ENCODE measurements at regions not wholly inside any gene's neighbourhood (a gene's known extent, or its start where the extent isn't known, plus 50 kb on each side); places are given as distances from the start of the nearest gene placed in this dataset.

DNA sequence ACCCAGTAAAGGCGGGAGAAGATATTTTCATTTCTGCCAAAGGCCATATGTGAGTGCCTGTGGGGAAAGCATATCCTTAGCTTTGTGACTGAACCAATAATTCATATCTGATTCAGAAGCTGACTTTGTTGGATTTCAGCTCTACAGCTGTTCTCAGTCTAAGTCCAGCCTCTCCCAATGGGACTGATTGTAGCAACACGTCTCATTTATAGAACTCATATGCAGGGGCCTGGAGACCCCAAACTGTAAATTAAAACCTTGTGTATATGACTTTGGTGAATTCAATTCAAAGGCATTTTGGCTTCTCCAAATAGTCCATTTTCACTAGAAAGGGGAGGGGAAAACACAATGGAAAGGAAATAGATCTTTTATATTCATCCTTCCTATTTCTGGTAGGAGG, 250.4 kb upstream of the SORL1-AS1 start:
- no peak overlapping the region for H3K4me2 ChIP-seq (ENCODE audit: insufficient read depth, insufficient read length, low read length)
- no peaks in the 10 kb centered on the region; the same call in 1 of the 2 replicates for H3K27me3 ChIP-seq (ENCODE audit: insufficient read depth, low read length)
- H3K4me1 ChIP-seq (ENCODE audit: insufficient read depth, low read length): no peaks in the 10 kb centered on the region
- no peaks in the 10 kb centered on the region for H3K79me2 ChIP-seq (ENCODE audit: insufficient read depth, low read length)
- H2BK12ac ChIP-seq (ENCODE audit: insufficient read length, low read depth, low read length): no peak overlapping the region
- H2BK5ac ChIP-seq (ENCODE audit: insufficient read length, low read length): no peak overlapping the region
- Mint-ChIP-seq H3K9me3 (no peaks in the 10 kb centered on the region), H3K27ac (no peak overlapping the region), H3K4me3 (no peak overlapping the region), H3K4me1 (peaks cover 16 to 17% of the 10 kb centered on the region in 2 experiments), H3K36me3 (ENCODE audit: insufficient read depth in 1 of 3, low read depth in 3 of 3) (no peaks in the 10 kb centered on the region), H3K27me3 (ENCODE audit: low read depth) (peaks cover 5% of the 10 kb centered on the region; the same call in 1 of the 2 replicates)
- H3K23me2 ChIP-seq (ENCODE audit: insufficient read length, low read depth, low read length, poor library complexity, severe bottlenecking): no peaks in the 10 kb centered on the region
- H3K56ac ChIP-seq (ENCODE audit: insufficient read length, low read depth, low read length): no peak overlapping the region
- no peaks in the 10 kb centered on the region for H3K9me3 ChIP-seq (ENCODE audit: control insufficient read depth, low read depth, low read length)
- no peak overlapping the region for H3K4ac ChIP-seq (ENCODE audit: low read depth, low read length)
- no peak overlapping the region for H2BK120ac ChIP-seq (ENCODE audit: low read depth, low read length, poor library complexity, severe bottlenecking)
- no CpG with 5 or more reads among the region's 2 CpGs for WGBS (ENCODE audit: extremely low coverage, insufficient read length, low lambda C conversion rate)
- no peak overlapping the region for H2BK15ac ChIP-seq (ENCODE audit: low read depth, low read length)
- no peaks in the 10 kb centered on the region for H3K79me1 ChIP-seq (ENCODE audit: insufficient read depth, low read depth, low read length, poor library complexity, severe bottlenecking)
- no peak for TF ChIP-seq CTCF (conservative IDR thresholded peaks at IDR 0.05)
- no peak overlapping the region for H3K27ac ChIP-seq (ENCODE audit: insufficient read length, low read depth, low read length)
- no peak overlapping the region for H3K14ac ChIP-seq (ENCODE audit: insufficient read depth, low read length)
- H3K9ac ChIP-seq (ENCODE audit: extremely low read depth, insufficient read length, low read length): no peak overlapping the region
- H4K20me1 ChIP-seq (ENCODE audit: control insufficient read depth, insufficient read depth, insufficient read length): no peaks in the 10 kb centered on the region
- no peak overlapping the region for H4K5ac ChIP-seq (ENCODE audit: insufficient read length, low read depth, low read length)
- DNase-seq: no peak
- H3K18ac ChIP-seq (ENCODE audit: insufficient read length, low read depth, low read length): no peak overlapping the region
- no peak overlapping the region for H3K23ac ChIP-seq (ENCODE audit: insufficient read length, low read depth, low read length)
- no peak overlapping the region for H2AFZ ChIP-seq (ENCODE audit: low read length)
- no peak overlapping the region for H3T11ph ChIP-seq (ENCODE audit: low read length)
- H4K8ac ChIP-seq (replicated peaks; ENCODE audit: insufficient read length, low read depth, low read length): no peak overlapping the region
- H4K91ac ChIP-seq (ENCODE audit: insufficient read length, low read depth, low read length): no peak overlapping the region
- H2AK5ac ChIP-seq (ENCODE audit: insufficient read length, low read length): no peak overlapping the region
- H2BK20ac ChIP-seq (ENCODE audit: low read depth, low read length, poor library complexity, severe bottlenecking): no peak overlapping the region
